Tibial artery (tissue), 4 donors: ENCODE measurements at regions not wholly inside any gene's neighbourhood (a gene's known extent, or its start where the extent isn't known, plus 50 kb on each side); places are given as distances from the start of the nearest gene placed in this dataset.
A peak's percentile ranks its signal among the peaks of the same experiment; 100 is the strongest.

Experiments used
- DNase-seq, 2 donors: peaks; one replicate each; pipeline ENCODE4 v3.0.0-alpha.2; 2019
- H3K27ac ChIP-seq, 2 donors: fragments of 200-600 bp; sonication (generic) in 1 of 2; 1 replicate in 1 of 2; 2 replicates in 1 of 2; pipeline ENCODE4 v1.5.1; 2018 to 2019; ENCODE audit warnings: mild to moderate bottlenecking in 1 of 2
- H3K27me3 ChIP-seq, 2 donors: fragments of 200-600 bp; sonication (generic) in 1 of 2; one replicate each; pipeline versions ENCODE4 v1.5.1 to v1.6.0; 2016 to 2019
- H3K36me3 ChIP-seq, 3 donors: fragments of 200-600 bp; sonication (generic) in 2 of 3; one replicate each; pipeline ENCODE4 v1.5.1; 2016 to 2019; ENCODE audit warnings: mild to moderate bottlenecking in 2 of 3
- H3K4me1 ChIP-seq, 4 donors: fragments of 200-600 bp; sonication (generic) in 2 of 4; 1 replicate in 3 of 4; 2 replicates in 1 of 4; pipeline ENCODE4 v1.5.1; 2016 to 2019
- H3K4me3 ChIP-seq, 2 donors: fragments of 200-600 bp; sonication (generic) in 1 of 2; 1 replicate in 1 of 2; 2 replicates in 1 of 2; pipeline ENCODE4 v1.5.1; 2018 to 2019; ENCODE audit warnings: mild to moderate bottlenecking in 2 of 2
- H3K9me3 ChIP-seq, 3 donors: fragments of 200-600 bp; sonication (generic) in 1 of 3; one replicate each; pipeline ENCODE4 v1.5.1; 2016 to 2019
- CTCF ChIP-seq, 2 experiments: fragments of 200-600 bp in 1 of 2; fragments of 450-650 bp in 1 of 2; IDR thresholded peaks; one replicate each; pipeline ENCODE4 v1.5.1; 2017 to 2019; ENCODE audit warnings: antibody characterized with exemption in 2 of 2, mild to moderate bottlenecking in 1 of 2, moderate library complexity in 1 of 2
- intact Hi-C: fragments of 100-400 bp; cut with DNase I; formaldehyde crosslinking; loops from one replicate; pipeline ENCODE4 v1.15.0; 2023; ENCODE audit warnings: low total_unique reads

- no peak overlapping the region for H3K4me3 ChIP-seq
- DNase-seq, result peak in 1 of 2 donors; percentile 3
- intact Hi-C loops, result no loop called here
These were observed 54.3 kb upstream of the MYEOV start for GRCh38 chr11:69239641-69240040.

DNA sequence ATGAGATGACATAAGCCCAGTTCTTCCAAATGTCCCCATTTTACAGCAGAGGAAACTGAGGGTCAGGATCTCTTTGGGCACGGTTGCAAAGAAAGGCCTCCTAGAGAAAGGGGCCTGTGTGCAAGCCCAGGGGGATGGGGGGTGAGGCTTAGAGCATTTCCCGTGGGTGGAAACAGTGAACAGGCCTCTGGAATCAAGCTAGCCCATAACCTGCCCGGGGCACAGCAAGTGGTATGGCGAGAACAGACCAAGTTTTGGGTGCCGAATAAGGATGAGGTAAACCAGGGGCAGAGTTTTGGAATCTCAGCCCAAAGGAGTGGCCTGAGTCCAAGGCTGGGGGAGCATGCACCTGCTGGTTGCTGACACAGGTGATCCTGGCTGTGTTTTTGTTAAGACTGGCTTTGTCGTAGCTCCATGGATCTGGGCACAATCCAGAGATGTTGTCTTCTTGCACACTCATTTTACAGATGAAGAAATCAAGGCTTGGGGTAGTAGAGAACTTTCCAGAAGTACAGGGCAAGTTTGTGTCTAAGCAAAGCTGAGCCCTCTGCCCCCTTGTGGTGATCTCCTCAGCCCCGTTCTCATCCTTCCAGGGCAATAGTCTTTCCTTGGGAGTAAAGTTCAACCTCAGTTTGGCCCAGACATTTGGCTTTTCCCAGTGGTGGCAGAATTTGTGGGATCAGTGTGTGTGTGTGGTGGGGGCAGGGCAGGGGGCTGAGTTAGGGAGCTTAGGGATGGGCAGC, 53.5 kb upstream of the MYEOV start:
- intact Hi-C loops, result no loop called here
- Histone ChIP-seq H3K4me3 (no peak overlapping the region), H3K27me3 (no peaks in the 10 kb centered on the region), H3K36me3 (no peaks in the 10 kb centered on the region), H3K27ac (no peak overlapping the region), H3K9me3 (no peaks in the 10 kb centered on the region), H3K4me1 (no peaks in the 10 kb centered on the region)
- TF ChIP-seq CTCF (IDR thresholded peaks at IDR 0.05), result no peak
- peak in 1 of 2 donors; percentile 15 for DNase-seq

More at GRCh38 chr11:69239641-69240040, 54.3 kb upstream of the MYEOV start:
- Histone ChIP-seq H3K9me3 (no peaks in the 10 kb centered on the region), H3K27me3 (no peaks in the 10 kb centered on the region), H3K36me3 (no peaks in the 10 kb centered on the region), H3K27ac (no peak overlapping the region), H3K4me1 (no peaks in the 10 kb centered on the region)
- TF ChIP-seq CTCF (IDR thresholded peaks at IDR 0.05), result no peak

- H3K4me3 ChIP-seq, result no peak overlapping the region
- no peaks in the 10 kb centered on the region for H3K9me3 ChIP-seq
- no peaks in the 10 kb centered on the region for H3K27me3 ChIP-seq
- TF ChIP-seq CTCF (IDR thresholded peaks at IDR 0.05), result no peak
- peak in 1 of 2 donors; percentile 5 for DNase-seq
- no peaks in the 10 kb centered on the region for H3K36me3 ChIP-seq
- H3K27ac ChIP-seq, result no peak overlapping the region
- intact Hi-C loops, result no loop called here
- no peaks in the 10 kb centered on the region for H3K4me1 ChIP-seq
These were observed 52.7 kb upstream of the MYEOV start for GRCh38 chr11:69241075-69241740.

DNA sequence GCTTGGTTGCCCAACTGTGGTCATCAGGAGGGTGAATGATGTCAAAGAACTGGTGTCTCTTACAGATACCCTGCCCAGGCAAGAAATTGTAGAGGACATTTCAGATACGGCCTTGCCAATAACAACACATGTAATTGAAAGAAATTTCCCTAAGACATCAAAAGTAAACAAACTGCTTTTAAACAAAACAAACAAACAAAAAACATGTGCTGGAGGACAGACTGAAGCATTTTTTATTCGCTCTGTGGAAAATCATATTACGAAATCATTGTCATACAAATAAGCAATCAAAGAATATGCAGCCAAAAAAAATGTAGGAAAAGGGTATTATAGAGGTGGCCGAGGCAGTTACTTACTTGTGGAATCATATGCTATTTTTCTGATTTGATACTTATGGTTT, 52.1 kb upstream of the MYEOV start:
- Histone ChIP-seq H3K4me3 (no peak overlapping the region), H3K36me3 (no peaks in the 10 kb centered on the region), H3K27me3 (no peaks in the 10 kb centered on the region), H3K4me1 (no peaks in the 10 kb centered on the region), H3K9me3 (no peaks in the 10 kb centered on the region), H3K27ac (no peak overlapping the region)
- intact Hi-C loops, result no loop called here
- no peak for TF ChIP-seq CTCF (IDR thresholded peaks at IDR 0.05)
- no peak for DNase-seq

DNA sequence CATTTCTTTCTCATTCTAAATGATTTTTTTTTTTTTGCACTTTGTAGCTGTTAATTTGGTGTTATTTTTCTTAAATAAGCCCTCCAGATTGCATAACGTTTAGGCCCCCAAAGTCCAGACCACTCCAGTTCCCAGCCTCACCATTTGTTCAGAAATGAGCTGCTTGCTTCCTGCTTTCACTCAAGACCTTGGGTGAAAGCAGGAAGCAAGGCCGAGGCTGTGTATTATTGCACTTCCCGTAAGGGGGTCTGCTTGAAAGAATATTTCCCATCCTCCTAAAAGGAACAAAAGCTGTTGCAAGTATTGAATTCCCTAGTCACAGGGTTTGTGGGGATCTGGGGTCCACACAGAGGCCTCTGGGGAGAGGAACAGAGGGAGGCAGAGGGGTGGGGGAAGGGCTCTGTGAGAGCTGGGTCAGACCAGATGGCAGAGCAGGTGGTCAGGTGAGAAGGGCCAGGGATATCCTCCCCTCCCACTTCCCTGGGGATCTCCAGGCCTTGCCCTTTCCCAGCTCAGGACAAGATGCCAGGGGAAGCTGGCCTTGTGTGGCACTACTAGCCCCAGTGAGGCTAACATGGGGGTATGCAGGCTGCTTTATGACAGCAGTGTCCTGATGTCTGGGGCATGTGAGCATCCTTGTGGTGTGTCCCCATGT, 51.6 kb upstream of the MYEOV start:
- Histone ChIP-seq H3K27me3 (no peaks in the 10 kb centered on the region), H3K4me1 (no peaks in the 10 kb centered on the region), H3K27ac (no peak overlapping the region), H3K4me3 (no peak overlapping the region), H3K9me3 (no peaks in the 10 kb centered on the region), H3K36me3 (no peaks in the 10 kb centered on the region)
- peak in 1 of 2 donors; percentile 13 for DNase-seq
- no peak for TF ChIP-seq CTCF (IDR thresholded peaks at IDR 0.05)
- intact Hi-C loops, result no loop called here
